SK-N-MC (cell line): ENCODE measurements at regions not wholly inside any gene's neighbourhood (a gene's known extent, or its start where the extent isn't known, plus 50 kb on each side); places are given as distances from the start of the nearest gene placed in this dataset.

Experiments
- DNase-seq: peaks from one replicate; pipeline ENCODE4 v3.0.0-alpha.2; 2011; ENCODE audit warnings: low read depth, low spot score
- H3K27ac ChIP-seq: fragments of 200-600 bp; sonication (generic); 2 replicates; pipeline ENCODE4 v1.5.1; 2016; ENCODE audit warnings: mixed run types
- H3K36me3 ChIP-seq: fragments of 200-600 bp; sonication (generic); 2 replicates; pipeline ENCODE4 v1.6.1; 2017; ENCODE audit warnings: antibody characterized with exemption, low read length, mixed read lengths; ENCODE audit not compliant: insufficient read depth
- H3K4me3 ChIP-seq: fragments of 200-600 bp; sonication (generic); 2 replicates; pipeline ENCODE4 v1.5.1; 2016
- H3K9ac ChIP-seq: fragments of 200-600 bp; sonication (generic); 2 replicates; pipeline ENCODE4 v1.8.0; 2017; ENCODE audit warnings: mixed run types, mixed read lengths; ENCODE audit not compliant: insufficient read length
- H3K9me3 ChIP-seq: fragments of 200-600 bp; sonication (generic); 2 replicates; pipeline ENCODE4 v1.6.1; 2017; ENCODE audit warnings: low read depth, mild to moderate bottlenecking, antibody characterized with exemption, low read length, moderate library complexity, mixed read lengths
- EZH2 ChIP-seq: fragments of 200-600 bp; sonication (generic); IDR thresholded peaks from one replicate; pipeline ENCODE4 v1.6.1; 2017; ENCODE audit warnings: antibody characterized with exemption
- FOXP2 ChIP-seq: optimal IDR thresholded peaks from 2 replicates; pipeline ENCODE3; 2011; ENCODE audit warnings: mild to moderate bottlenecking, moderate library complexity; ENCODE audit not compliant: insufficient read depth; ENCODE audit errors: extremely low read length, control extremely low read depth
- POLR2AphosphoS5 ChIP-seq: IDR thresholded peaks from 2 replicates; pipeline ENCODE4 v1.6.1; 2012; ENCODE audit warnings: mild to moderate bottlenecking, low read depth, low read length, borderline replicate concordance

DNA sequence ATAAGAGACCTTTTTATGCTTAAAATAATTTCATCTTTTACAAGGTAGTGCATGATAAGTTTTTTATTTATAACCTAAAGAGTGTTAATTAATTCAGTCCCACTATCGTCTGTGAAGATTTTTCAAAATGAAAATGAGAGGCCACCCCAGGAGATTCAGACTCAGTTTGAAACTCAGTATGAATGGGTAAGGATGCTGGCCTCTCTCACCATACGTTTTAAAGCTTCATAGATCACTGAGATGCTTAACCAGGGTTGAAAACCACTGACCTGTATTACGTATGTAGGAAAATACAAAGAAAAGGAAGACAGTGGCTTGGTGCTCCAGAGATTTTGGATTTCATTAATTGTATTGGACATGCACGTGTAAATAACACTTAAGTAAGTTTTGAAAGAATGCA lies 278.7 kb downstream of the FSIP2 start:
- DNase-seq, result no peak
- Histone ChIP-seq H3K9ac (no peak overlapping the region), H3K4me3 (no peak overlapping the region), H3K27ac (no peak overlapping the region), H3K36me3 (no peaks in the 10 kb centered on the region), H3K9me3 (0 out of 2 replicates have a peak, but pooled peaks cover 4% of the 10 kb centered on the region)
- TF ChIP-seq FOXP2, result no peak
- no peak for TF ChIP-seq POLR2AphosphoS5
- TF ChIP-seq EZH2, result no peak

DNA sequence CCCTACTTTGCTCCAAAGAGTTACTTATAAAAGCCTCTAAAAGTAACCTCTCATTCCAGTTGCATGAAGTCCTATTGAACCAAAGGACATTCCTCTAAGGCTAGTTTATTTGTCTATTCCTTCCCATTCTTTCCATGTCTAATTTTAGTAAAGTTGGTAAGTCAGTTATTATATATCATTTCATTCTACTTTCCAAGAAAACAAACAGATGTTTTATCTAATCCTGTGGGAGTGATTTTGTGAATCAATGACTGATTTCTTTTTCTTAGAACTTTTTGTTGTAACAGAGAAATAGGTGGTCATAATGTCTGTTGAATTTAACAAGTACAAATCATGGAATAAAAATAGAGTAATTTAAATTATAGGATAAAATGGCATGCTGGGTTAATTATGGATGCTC lies 286.3 kb downstream of the FSIP2 start:
- Histone ChIP-seq H3K4me3 (no peak overlapping the region), H3K9me3 (0 out of 2 replicates have a peak, but pooled peaks cover 4% of the 10 kb centered on the region), H3K9ac (no peak overlapping the region), H3K27ac (no peak overlapping the region), H3K36me3 (no peaks in the 10 kb centered on the region)
- TF ChIP-seq FOXP2 (no peak), POLR2AphosphoS5 (no peak), EZH2 (no peak)
- DNase-seq, result no peak

DNA sequence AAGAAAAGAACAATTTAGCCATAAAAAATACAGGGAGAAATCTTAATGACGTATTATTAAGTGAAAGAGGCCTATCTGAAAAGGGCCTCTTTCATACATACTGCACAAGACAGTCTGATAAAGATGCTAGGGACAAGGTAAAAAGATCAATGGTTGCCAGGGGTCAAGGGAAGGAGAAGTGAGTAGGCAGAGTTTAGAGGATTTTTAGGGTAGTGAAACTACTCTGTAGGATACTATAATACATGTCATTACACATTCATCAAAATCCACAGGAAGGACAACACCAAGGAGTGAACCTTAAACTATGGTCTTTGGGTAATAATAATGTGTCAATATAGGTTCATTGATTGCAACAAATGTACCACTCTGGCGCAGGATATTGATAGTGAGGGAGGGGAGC lies 289.3 kb downstream of the FSIP2 start:
- TF ChIP-seq EZH2 (no peak), POLR2AphosphoS5 (no peak), FOXP2 (no peak)
- DNase-seq, result no peak

GRCh38 chr2:186031229-186031628 lies 292.6 kb downstream of the FSIP2 start:
- no peaks in the 10 kb centered on the region for H3K9me3 ChIP-seq
- DNase-seq, result no peak
- no peak for TF ChIP-seq EZH2
- TF ChIP-seq FOXP2, result no peak
- no peak for TF ChIP-seq POLR2AphosphoS5
- H3K4me3 ChIP-seq, result no peak overlapping the region
- H3K27ac ChIP-seq, result no peak overlapping the region
- H3K36me3 ChIP-seq, result no peaks in the 10 kb centered on the region
- H3K9ac ChIP-seq, result no peak overlapping the region

More for the DNA sequence above, 289.3 kb downstream of the FSIP2 start:
- H3K9ac ChIP-seq, result no peak overlapping the region
- H3K36me3 ChIP-seq, result no peaks in the 10 kb centered on the region
- no peak overlapping the region for H3K4me3 ChIP-seq
- H3K9me3 ChIP-seq, result no peaks in the 10 kb centered on the region
- no peak overlapping the region for H3K27ac ChIP-seq

GRCh38 chr2:186032102-186032738 lies 293.6 kb downstream of the FSIP2 start:
- H3K36me3 ChIP-seq, result no peaks in the 10 kb centered on the region
- H3K4me3 ChIP-seq, result no peak overlapping the region
- DNase-seq, result no peak
- H3K9ac ChIP-seq, result no peak overlapping the region
- no peaks in the 10 kb centered on the region for H3K9me3 ChIP-seq
- no peak overlapping the region for H3K27ac ChIP-seq
- no peak for TF ChIP-seq POLR2AphosphoS5
- no peak for TF ChIP-seq FOXP2
- no peak for TF ChIP-seq EZH2

DNA sequence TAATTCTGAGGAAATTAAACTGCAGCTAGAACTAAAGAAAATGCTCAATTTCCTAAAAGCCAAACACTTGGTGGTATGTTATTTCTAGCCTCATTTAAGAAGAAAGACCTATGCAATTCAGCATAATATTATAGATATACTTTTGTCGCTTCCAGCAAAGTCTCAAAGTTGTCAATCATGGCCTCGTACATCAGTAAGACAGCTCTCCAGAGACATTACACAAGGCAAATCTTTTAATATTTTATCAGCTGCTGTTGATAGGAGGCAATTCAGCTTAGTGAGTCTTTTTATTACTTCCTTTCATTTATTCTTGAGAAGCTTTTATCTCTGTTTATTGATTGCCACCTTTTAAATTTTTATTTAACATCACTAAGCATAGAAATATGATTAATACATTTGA lies 294.3 kb downstream of the FSIP2 start:
- Histone ChIP-seq H3K9ac (no peak overlapping the region), H3K36me3 (no peaks in the 10 kb centered on the region), H3K4me3 (no peak overlapping the region), H3K9me3 (no peaks in the 10 kb centered on the region), H3K27ac (no peak overlapping the region)
- DNase-seq, result no peak
- TF ChIP-seq EZH2 (no peak), POLR2AphosphoS5 (no peak)

DNA sequence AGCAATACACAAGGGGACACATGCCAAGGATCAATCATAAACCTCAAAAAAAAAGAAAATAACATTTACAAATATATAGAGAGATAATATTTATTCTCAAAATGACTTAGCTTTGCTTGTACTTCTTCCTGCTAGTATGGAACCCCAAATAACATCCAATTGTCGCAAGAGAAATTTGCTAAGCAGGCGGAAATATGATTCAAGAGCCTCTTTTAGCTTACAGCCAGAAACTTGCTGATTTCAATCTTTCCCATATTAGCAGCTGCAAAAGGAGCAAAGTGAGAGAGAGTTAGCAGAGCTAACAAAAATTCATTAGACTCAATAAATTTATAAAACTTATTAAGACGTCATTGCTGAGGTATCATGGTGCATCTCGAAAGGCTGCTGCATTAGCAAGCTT lies 294.9 kb downstream of the FSIP2 start:
- H3K27ac ChIP-seq, result no peak overlapping the region
- no peak for TF ChIP-seq EZH2
- TF ChIP-seq POLR2AphosphoS5, result no peak
- no peak for TF ChIP-seq FOXP2
- no peaks in the 10 kb centered on the region for H3K9me3 ChIP-seq
- DNase-seq, result no peak
- no peaks in the 10 kb centered on the region for H3K36me3 ChIP-seq
- H3K9ac ChIP-seq, result no peak overlapping the region
- H3K4me3 ChIP-seq, result no peak overlapping the region

- DNase-seq, result no peak
- TF ChIP-seq FOXP2 (no peak), EZH2 (no peak), POLR2AphosphoS5 (no peak)
- Histone ChIP-seq H3K9me3 (no peaks in the 10 kb centered on the region), H3K9ac (no peak overlapping the region), H3K4me3 (no peak overlapping the region), H3K27ac (no peak overlapping the region), H3K36me3 (no peaks in the 10 kb centered on the region)
Observed at GRCh38 chr2:186036862-186037449, 298.4 kb downstream of the FSIP2 start.
